ENCODE measurements at regions not wholly inside any gene's neighbourhood (a gene's known extent, or its start where the extent isn't known, plus 50 kb on each side); places are given as distances from the start of the nearest gene placed in this dataset.
A peak's percentile ranks its signal among the peaks of the same experiment; 100 is the strongest.

DNA sequence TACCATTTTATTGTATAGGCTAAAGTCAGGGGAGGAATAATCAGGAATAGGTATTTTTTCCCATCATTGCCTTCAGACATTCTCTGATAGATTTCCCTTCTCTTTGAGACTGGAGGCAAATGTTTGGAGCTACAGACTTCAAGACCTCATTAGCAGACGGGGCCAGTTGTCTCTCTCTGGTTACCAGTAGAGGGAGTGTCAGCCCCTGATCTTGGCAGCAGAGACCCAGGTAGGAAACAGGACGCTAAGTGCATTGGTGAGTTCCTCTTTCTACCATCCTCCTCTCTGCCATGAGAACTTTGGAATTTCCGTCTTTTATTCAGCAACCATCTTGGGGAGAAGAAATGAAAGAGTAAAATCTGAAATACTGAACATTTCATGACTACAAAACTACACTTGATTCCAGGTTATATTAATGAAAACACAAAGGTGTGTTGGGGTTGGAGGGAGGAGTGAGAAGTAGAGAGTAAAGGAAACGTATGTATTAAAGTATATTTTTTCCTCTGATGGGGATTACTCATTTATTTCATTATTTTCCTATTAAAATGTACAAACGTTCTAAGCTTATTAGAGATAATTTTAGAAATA is 186.2 kb upstream of the GCFC2 start:
- Histone ChIP-seq H3K27me3 (ENCODE audit: control insufficient read depth, insufficient read depth, low read length) (no peaks in the 10 kb centered on the region), H4K20me1 (ENCODE audit: control insufficient read depth, extremely low read depth, insufficient read depth, low read length) (no peaks in the 10 kb centered on the region), H3K9me3 (ENCODE audit: control insufficient read depth, insufficient read depth, low read depth, low read length) (no peaks in the 10 kb centered on the region), H3K9ac (ENCODE audit: insufficient read depth, low read length) (no peak overlapping the region), H3K4me2 (ENCODE audit: extremely low read depth, insufficient read depth, low read length) (no peak overlapping the region), H3K79me2 (ENCODE audit: control insufficient read depth, insufficient read depth, low read length) (no peaks in the 10 kb centered on the region), H3K27ac (ENCODE audit: insufficient read depth, low read length) (no peak overlapping the region), H2AFZ (ENCODE audit: low read length) (no peak overlapping the region), H3K4me1 (ENCODE audit: control insufficient read depth, extremely low read depth, insufficient read depth, low read length) (no peaks in the 10 kb centered on the region), H3K4me3 (replicated peaks in 1 of 4; ENCODE audit: control extremely low read depth in 1 of 4, insufficient read depth in 1 of 4, low read depth in 3 of 4, low read length in 4 of 4) (no peak overlapping the region), H3K36me3 (ENCODE audit: control insufficient read depth, insufficient read depth, low read length) (no peaks in the 10 kb centered on the region)
- DNase-seq (ENCODE audit: low read depth in 2 of 2) = peak in 1 of 2 donors; percentile 6
- no peak for TF ChIP-seq EZH2 (IDR thresholded peaks at IDR 0.05; ENCODE audit: low read length, missing control alignments)
- peak; percentile 8 to 24 for TF ChIP-seq CTCF (conservative IDR thresholded peaks at IDR 0.05 in 1 of 2, IDR thresholded peaks at IDR 0.05 in 1 of 2; ENCODE audit: low read depth in 1 of 2, low read length in 2 of 2)

DNA sequence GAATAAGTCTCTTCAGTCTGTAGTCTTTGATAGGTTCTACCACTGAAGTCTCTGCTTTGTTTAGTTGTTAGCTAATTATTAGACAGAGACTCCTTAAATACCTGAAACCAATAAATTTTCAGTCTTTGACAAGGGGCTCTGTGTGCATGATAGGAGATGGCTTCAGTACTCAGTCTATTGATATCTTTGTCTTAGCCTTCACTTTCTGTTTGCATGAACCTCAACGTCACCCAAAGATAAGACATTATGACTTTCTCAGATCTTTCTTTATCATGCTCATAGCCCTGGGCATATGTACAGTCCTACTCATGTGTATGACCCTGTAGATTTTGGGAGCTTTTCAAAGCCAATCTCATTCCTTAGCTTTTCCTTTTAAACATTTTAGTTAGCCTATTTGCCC is 183.5 kb upstream of the GCFC2 start:
- Histone ChIP-seq H4K20me1 (ENCODE audit: control insufficient read depth, extremely low read depth, insufficient read depth, low read length) (no peaks in the 10 kb centered on the region), H3K79me2 (ENCODE audit: control insufficient read depth, insufficient read depth, low read length) (no peaks in the 10 kb centered on the region), H3K9ac (ENCODE audit: insufficient read depth, low read length) (no peak overlapping the region), H2AFZ (ENCODE audit: low read length) (no peak overlapping the region), H3K4me2 (ENCODE audit: extremely low read depth, insufficient read depth, low read length) (no peak overlapping the region), H3K4me3 (replicated peaks in 1 of 4; ENCODE audit: control extremely low read depth in 1 of 4, insufficient read depth in 1 of 4, low read depth in 3 of 4, low read length in 4 of 4) (no peak overlapping the region), H3K27ac (ENCODE audit: insufficient read depth, low read length) (no peak overlapping the region), H3K36me3 (ENCODE audit: control insufficient read depth, insufficient read depth, low read length) (no peaks in the 10 kb centered on the region), H3K4me1 (ENCODE audit: control insufficient read depth, extremely low read depth, insufficient read depth, low read length) (no peaks in the 10 kb centered on the region), H3K9me3 (ENCODE audit: control insufficient read depth, insufficient read depth, low read depth, low read length) (no peaks in the 10 kb centered on the region), H3K27me3 (ENCODE audit: control insufficient read depth, insufficient read depth, low read length) (no peaks in the 10 kb centered on the region)
- no peak for TF ChIP-seq EZH2 (IDR thresholded peaks at IDR 0.05; ENCODE audit: low read length, missing control alignments)
- no peak for TF ChIP-seq CTCF (conservative IDR thresholded peaks at IDR 0.05 in 1 of 2, IDR thresholded peaks at IDR 0.05 in 1 of 2; ENCODE audit: low read depth in 1 of 2, low read length in 2 of 2)
- no peak for DNase-seq (ENCODE audit: low read depth in 2 of 2)

DNA sequence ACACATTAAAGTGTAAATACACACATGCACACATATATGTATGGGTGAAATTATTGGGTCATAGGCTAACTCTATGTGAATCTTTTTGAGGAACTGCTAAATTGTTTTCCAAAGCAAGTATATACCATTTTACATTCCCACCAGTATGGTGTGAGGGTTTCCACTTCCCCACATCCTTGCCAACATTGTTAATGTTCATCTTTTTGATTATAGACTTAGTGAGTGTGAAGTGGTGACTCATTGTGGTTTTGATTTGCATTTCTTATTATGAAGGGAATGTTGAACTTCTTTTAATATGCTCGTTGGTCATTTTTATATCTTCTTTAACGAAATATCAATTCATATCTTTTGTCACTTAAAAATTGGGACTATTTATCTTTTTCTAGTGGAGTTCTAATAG is 181.8 kb upstream of the GCFC2 start:
- H3K36me3 ChIP-seq (ENCODE audit: control insufficient read depth, insufficient read depth, low read length) = no peaks in the 10 kb centered on the region
- H3K9me3 ChIP-seq (ENCODE audit: control insufficient read depth, insufficient read depth, low read depth, low read length) = no peaks in the 10 kb centered on the region
- no peak overlapping the region for H2AFZ ChIP-seq (ENCODE audit: low read length)
- H3K79me2 ChIP-seq (ENCODE audit: control insufficient read depth, insufficient read depth, low read length) = no peaks in the 10 kb centered on the region
- H3K4me3 ChIP-seq (replicated peaks in 1 of 4; ENCODE audit: control extremely low read depth in 1 of 4, insufficient read depth in 1 of 4, low read depth in 3 of 4, low read length in 4 of 4) = no peak overlapping the region
- no peaks in the 10 kb centered on the region for H4K20me1 ChIP-seq (ENCODE audit: control insufficient read depth, extremely low read depth, insufficient read depth, low read length)
- H3K4me1 ChIP-seq (ENCODE audit: control insufficient read depth, extremely low read depth, insufficient read depth, low read length) = no peaks in the 10 kb centered on the region
- TF ChIP-seq EZH2 (IDR thresholded peaks at IDR 0.05; ENCODE audit: low read length, missing control alignments) = no peak
- no peak for TF ChIP-seq CTCF (conservative IDR thresholded peaks at IDR 0.05 in 1 of 2, IDR thresholded peaks at IDR 0.05 in 1 of 2; ENCODE audit: low read depth in 1 of 2, low read length in 2 of 2)
- peak in 1 of 2 donors; percentile 8 for DNase-seq (ENCODE audit: low read depth in 2 of 2)
- H3K4me2 ChIP-seq (ENCODE audit: extremely low read depth, insufficient read depth, low read length) = no peak overlapping the region
- H3K27ac ChIP-seq (ENCODE audit: insufficient read depth, low read length) = no peak overlapping the region
- H3K27me3 ChIP-seq (ENCODE audit: control insufficient read depth, insufficient read depth, low read length) = no peaks in the 10 kb centered on the region
- H3K9ac ChIP-seq (ENCODE audit: insufficient read depth, low read length) = no peak overlapping the region
